H1 (cell line): ENCODE measurements at regions not wholly inside any gene's neighbourhood (a gene's known extent, or its start where the extent isn't known, plus 50 kb on each side); places are given as distances from the start of the nearest gene placed in this dataset.

ENCODE experiments used
- CTCF ChIA-PET: fragments of 300-600 bp; sonication (Branson Sonifier 250); formaldehyde crosslinking; loops from one replicate; lab custom pipeline; 2021; ENCODE audit not compliant: partially characterized antibody; lab: Charles Lee
- POLR2A ChIA-PET: fragments of 300-600 bp; sonication (Branson Sonifier 250); formaldehyde crosslinking; loops from one replicate; lab custom pipeline; 2021; ENCODE audit warnings: inconsistent platforms; ENCODE audit not compliant: partially characterized antibody; lab: Charles Lee
- DNase-seq, 2 experiments: peaks; one replicate each; pipeline versions ENCODE4 v3.0.0 to v3.0.0-alpha.2; 2010 to 2022; ENCODE audit warnings: low spot score in 2 of 2, low read depth in 1 of 2, mixed read lengths in 1 of 2
- FAIRE-seq: peaks from 2 replicates; lab custom pipeline; 2011; peaks lifted over from hg19 to GRCh38; lab: Jason Lieb, UNC
- H2AFZ ChIP-seq: 2 replicates; pipeline ENCODE4 v1.8.1; 2012; ENCODE audit warnings: low read length, inconsistent platforms
- H2AK5ac ChIP-seq: 2 replicates; pipeline ENCODE4 v1.6.1; 2013; ENCODE audit warnings: low read depth, low read length
- H2BK120ac ChIP-seq: replicated peaks from 2 replicates; pipeline ENCODE3; 2013; ENCODE audit warnings: low read depth, low read length, inconsistent platforms
- H2BK12ac ChIP-seq: 2 replicates; pipeline ENCODE4 v1.6.1; 2013; ENCODE audit warnings: low read depth, low read length
- H2BK15ac ChIP-seq: 2 replicates; pipeline ENCODE4 v1.6.1; 2013; ENCODE audit warnings: low read length
- H2BK20ac ChIP-seq: 2 replicates; pipeline ENCODE4 v1.6.1; 2013; ENCODE audit warnings: low read length
- H2BK5ac ChIP-seq: 2 replicates; pipeline ENCODE4 v1.6.1; 2013; ENCODE audit warnings: low read depth, low read length
- H3K14ac ChIP-seq: 2 replicates; pipeline ENCODE4 v1.6.1; 2013; ENCODE audit warnings: inconsistent platforms; ENCODE audit not compliant: insufficient read length
- H3K18ac ChIP-seq: 2 replicates; pipeline ENCODE4 v1.6.1; 2013; ENCODE audit warnings: low read length; ENCODE audit errors: extremely low read depth
- H3K23ac ChIP-seq: 2 replicates; pipeline ENCODE4 v1.6.1; 2013; ENCODE audit warnings: inconsistent platforms; ENCODE audit not compliant: insufficient read length
- H3K23me2 ChIP-seq: 2 replicates; pipeline ENCODE4 v1.6.1; 2013; ENCODE audit warnings: low read depth, low read length
- H3K27ac ChIP-seq: 2 replicates; pipeline ENCODE4 v1.6.1; 2011; ENCODE audit warnings: low read depth, low read length, inconsistent platforms
- H3K27me3 ChIP-seq, 4 experiments: replicated peaks in 1 of 4; 1 replicate in 1 of 4; 2 replicates in 3 of 4; pipeline versions ENCODE4 v1.6.1 to v1.8.1; 2011 to 2013; ENCODE audit warnings: low read length in 3 of 4, mild to moderate bottlenecking in 3 of 4, inconsistent platforms in 2 of 4, mixed read lengths in 2 of 4, moderate library complexity in 1 of 4; ENCODE audit not compliant: control insufficient read depth in 3 of 4, insufficient read depth in 3 of 4; ENCODE audit errors: extremely low read depth in 1 of 4
- H3K36me3 ChIP-seq, 4 experiments: 2 replicates each; pipeline versions ENCODE4 v1.6.1 to v1.8.1; 2011 to 2013; ENCODE audit warnings: mild to moderate bottlenecking in 4 of 4, low read length in 3 of 4, moderate library complexity in 2 of 4, control low read depth in 1 of 4, inconsistent platforms in 1 of 4; ENCODE audit not compliant: insufficient read depth in 4 of 4, control insufficient read depth in 2 of 4
- H3K4ac ChIP-seq: replicated peaks from 2 replicates; pipeline ENCODE3; 2013; ENCODE audit warnings: low read length, low read depth, mixed read lengths, inconsistent platforms; ENCODE audit not compliant: insufficient read length
- H3K4me1 ChIP-seq, 4 experiments: replicated peaks in 1 of 4; 1 replicate in 1 of 4; 2 replicates in 3 of 4; pipeline versions ENCODE4 v1.6.1 to v1.8.1; 2011 to 2013; ENCODE audit warnings: low read length in 3 of 4, inconsistent platforms in 2 of 4, mixed read lengths in 1 of 4; ENCODE audit not compliant: insufficient read depth in 4 of 4, control insufficient read depth in 3 of 4
- H3K4me2 ChIP-seq, 2 experiments: 2 replicates each; pipeline versions ENCODE4 v1.6.1 to v1.8.1; 2011 to 2013; ENCODE audit warnings: low read depth in 2 of 2, low read length in 2 of 2, control low read depth in 1 of 2, inconsistent platforms in 1 of 2, mild to moderate bottlenecking in 1 of 2; ENCODE audit not compliant: insufficient read depth in 1 of 2
- H3K4me3 ChIP-seq, 4 experiments: fragments of 200-600, 300-600 bp in 1 of 4; sonication (generic), shearing (Covaris generic), sonication (Bioruptor Twin) in 1 of 4; 2 replicates each; pipeline versions ENCODE4 v1.5.1 to v1.8.1; 2011 to 2016; ENCODE audit warnings: low read length in 4 of 4, low read depth in 3 of 4, control low read depth in 2 of 4, inconsistent platforms in 2 of 4, mild to moderate bottlenecking in 2 of 4, mixed read lengths in 1 of 4, moderate library complexity in 1 of 4; ENCODE audit not compliant: insufficient read depth in 2 of 4; ENCODE audit errors: extremely low read depth in 1 of 4
- H3K56ac ChIP-seq: replicated peaks from 2 replicates; pipeline ENCODE3; 2013; ENCODE audit warnings: low read depth, mild to moderate bottlenecking, mixed read lengths, low read length, inconsistent platforms; ENCODE audit not compliant: insufficient read length
- H3K79me1 ChIP-seq: 2 replicates; pipeline ENCODE4 v1.6.1; 2013; ENCODE audit warnings: low read depth, low read length, control low read depth
- H3K79me2 ChIP-seq, 2 experiments: 2 replicates each; pipeline versions ENCODE4 v1.6.1 to v1.8.1; 2012 to 2013; ENCODE audit warnings: low read length in 2 of 2, mild to moderate bottlenecking in 2 of 2, inconsistent platforms in 1 of 2; ENCODE audit not compliant: insufficient read depth in 2 of 2, control insufficient read depth in 1 of 2
- H3K9ac ChIP-seq, 4 experiments: replicated peaks in 1 of 4; 1 replicate in 1 of 4; 2 replicates in 3 of 4; pipeline versions ENCODE4 v1.6.1 to v1.8.1; 2011 to 2013; ENCODE audit warnings: low read depth in 3 of 4, low read length in 3 of 4, control low read depth in 2 of 4, mild to moderate bottlenecking in 2 of 4, moderate library complexity in 2 of 4, inconsistent platforms in 1 of 4; ENCODE audit errors: extremely low read depth in 1 of 4
- H3K9me3 ChIP-seq, 2 experiments: 2 replicates each; pipeline versions ENCODE4 v1.6.1 to v1.8.1; 2012 to 2013; ENCODE audit warnings: mild to moderate bottlenecking in 2 of 2, moderate library complexity in 2 of 2, control low read depth in 1 of 2, inconsistent platforms in 1 of 2, low read depth in 1 of 2, low read length in 1 of 2, mixed read lengths in 1 of 2; ENCODE audit not compliant: insufficient read depth in 2 of 2
- H4K20me1 ChIP-seq, 2 experiments: replicated peaks in 1 of 2; 2 replicates each; pipeline versions ENCODE3 to v1.8.1; 2011 to 2013; ENCODE audit warnings: inconsistent platforms in 2 of 2, low read length in 2 of 2, mild to moderate bottlenecking in 1 of 2; ENCODE audit not compliant: insufficient read depth in 2 of 2, control insufficient read depth in 1 of 2
- H4K5ac ChIP-seq: 2 replicates; pipeline ENCODE4 v1.6.1; 2013; ENCODE audit warnings: low read length, low read depth, mixed read lengths, inconsistent platforms; ENCODE audit not compliant: insufficient read length
- H4K8ac ChIP-seq: 2 replicates; pipeline ENCODE4 v1.8.0; 2013; ENCODE audit warnings: mild to moderate bottlenecking, moderate library complexity, low read length, inconsistent platforms; ENCODE audit not compliant: insufficient read depth; ENCODE audit errors: extremely low read depth
- H4K91ac ChIP-seq: replicated peaks from 2 replicates; pipeline ENCODE3; 2013; ENCODE audit warnings: low read length, mixed read lengths, inconsistent platforms; ENCODE audit not compliant: insufficient read length
- BACH1 ChIP-seq: IDR thresholded peaks from 2 replicates; pipeline ENCODE4 v1.6.1; 2012; ENCODE audit warnings: low read length, improper control_type of control experiment
- BRCA1 ChIP-seq: IDR thresholded peaks from 2 replicates; pipeline ENCODE4 v1.6.1; 2012; ENCODE audit warnings: low read depth, low read length, improper control_type of control experiment
- EGR1 ChIP-seq: IDR thresholded peaks from 2 replicates; pipeline ENCODE4 v1.6.1; 2011; ENCODE audit warnings: low read depth, low read length, borderline replicate concordance
- EZH2 ChIP-seq: fragments of 200-600 bp; sonication (generic); IDR thresholded peaks from 2 replicates; pipeline ENCODE4 v1.7.1; 2012; ENCODE audit warnings: low read depth, mild to moderate bottlenecking, moderate library complexity, low read length, inconsistent platforms; ENCODE audit not compliant: severe bottlenecking
- HDAC2 ChIP-seq, 2 experiments: fragments of 300-600 bp in 1 of 2; sonication (generic) in 1 of 2; IDR thresholded peaks; 2 replicates each; pipeline ENCODE4 v1.6.1; 2011 to 2012; ENCODE audit warnings: low read depth in 2 of 2, low read length in 2 of 2, mild to moderate bottlenecking in 2 of 2, moderate library complexity in 2 of 2, borderline replicate concordance in 1 of 2, inconsistent platforms in 1 of 2
- HDAC6 ChIP-seq: IDR thresholded peaks from one replicate; pipeline ENCODE4 v1.7.1; 2012; ENCODE audit warnings: low read depth, mild to moderate bottlenecking, inconsistent platforms, low read length, moderate library complexity
- JUN ChIP-seq: IDR thresholded peaks from 2 replicates; pipeline ENCODE4 v1.6.1; 2011; ENCODE audit warnings: low read depth, mild to moderate bottlenecking, improper control_type of control experiment, low read length
- KDM1A ChIP-seq: fragments of 200-600, 300-600 bp; sonication (generic); IDR thresholded peaks from 2 replicates; pipeline ENCODE4 v1.7.1; 2016; ENCODE audit warnings: mild to moderate bottlenecking, low read length, borderline replicate concordance
- NANOG ChIP-seq: IDR thresholded peaks from 2 replicates; pipeline ENCODE4 v1.6.1; 2011; ENCODE audit warnings: low read length, low read depth, mild to moderate bottlenecking, inconsistent platforms; ENCODE audit not compliant: insufficient read depth, poor library complexity, severe bottlenecking
- SUZ12 ChIP-seq: fragments of 200-600 bp; sonication (generic); IDR thresholded peaks from 2 replicates; pipeline ENCODE4 v1.6.1; 2012; ENCODE audit warnings: mild to moderate bottlenecking, inconsistent platforms, low read length, moderate library complexity, mixed read lengths
- TCF12 ChIP-seq: IDR thresholded peaks from 2 replicates; pipeline ENCODE4 v1.6.1; 2011; ENCODE audit warnings: low read depth, mild to moderate bottlenecking, low read length
- ZNF274 ChIP-seq: IDR thresholded peaks from 2 replicates; pipeline ENCODE4 v1.7.0; 2012; ENCODE audit warnings: low read length, borderline replicate concordance; ENCODE audit errors: extremely low read depth
- WGBS, 2 experiments: shearing (Covaris generic) in 1 of 2; methylation state at CpG; one replicate each; pipeline versions ENCODE4 v1.1.6 to v1.1.7; 2013 to 2015; ENCODE audit warnings: low lambda C conversion rate in 2 of 2, mixed read lengths in 2 of 2, inconsistent platforms in 1 of 2, low coverage in 1 of 2, missing lambda C conversion rate in 1 of 2; ENCODE audit not compliant: insufficient replicate concordance in 2 of 2, insufficient coverage in 1 of 2, insufficient read length in 1 of 2; ENCODE audit errors: extremely low coverage in 1 of 2, missing lambda C conversion rate in 1 of 2; 5-methylcytosine and 5-hydroxymethylcytosine counted together

DNA sequence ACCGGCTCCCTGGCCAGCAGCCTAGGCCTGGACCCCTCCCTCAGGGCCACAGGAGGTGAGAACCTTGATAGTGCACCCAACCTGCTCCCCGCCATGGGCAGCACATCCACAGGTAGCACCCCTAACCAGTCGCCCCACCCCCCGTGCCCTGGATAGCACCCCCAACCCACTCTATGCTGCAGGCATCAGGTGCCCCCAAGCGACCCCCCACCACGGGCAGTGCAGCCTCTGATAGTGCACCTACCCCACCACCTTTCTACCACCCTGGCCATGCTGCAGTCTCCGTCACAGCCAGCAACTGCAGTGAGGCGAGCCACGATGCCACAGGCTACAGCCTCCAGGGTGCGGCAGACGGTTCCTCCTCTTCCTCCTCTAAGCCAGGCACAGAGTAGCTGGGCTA lies 55.6 kb downstream of the SOWAHC start:
- Histone ChIP-seq H3K56ac (no peak overlapping the region), H3K23ac (no peak overlapping the region), H3K79me1 (no peaks in the 10 kb centered on the region), H2BK5ac (no peak overlapping the region), H4K91ac (no peak overlapping the region), H3K27me3 (no peaks in the 10 kb centered on the region), H4K8ac (no peak overlapping the region), H4K20me1 (no peaks in the 10 kb centered on the region), H3K4me3 (no peak overlapping the region), H2BK20ac (no peak overlapping the region), H3K4me1 (no peaks in the 10 kb centered on the region; a peak in 1 of 7 replicates), H3K9me3 (0 out of 4 replicates have a peak, but pooled peaks cover 0 to 4% of the 10 kb centered on the region in 2 experiments), H3K4me2 (no peak overlapping the region), H4K5ac (no peak overlapping the region), H3K14ac (no peak overlapping the region), H2BK120ac (no peak overlapping the region), H2BK15ac (no peak overlapping the region), H3K9ac (no peak overlapping the region), H3K18ac (no peak overlapping the region), H2AK5ac (no peak overlapping the region), H3K79me2 (no peaks in the 10 kb centered on the region), H3K23me2 (no peaks in the 10 kb centered on the region), H3K36me3 (no peaks in the 10 kb centered on the region), H3K4ac (no peak overlapping the region), H3K27ac (no peak overlapping the region), H2BK12ac (no peak overlapping the region), H2AFZ (no peak overlapping the region)
- DNase-seq (no peak), FAIRE-seq (no peak)
- ChIA-PET POLR2A (no interaction called here), CTCF (no interaction called here)
- TF ChIP-seq HDAC2 (IDR thresholded peaks at IDR 0.05; ENCODE audit: borderline replicate concordance in 1 of 2, low read depth in 2 of 2, low read length in 2 of 2) (no peak), BACH1 (no peak), EGR1 (no peak), EZH2 (no peak), TCF12 (no peak), HDAC6 (no peak), NANOG (no peak), KDM1A (no peak), SUZ12 (no peak), ZNF274 (no peak), JUN (no peak), BRCA1 (no peak)
- WGBS, 2 experiments = 84% methylated on average over 9 of the region's 11 CpGs; no CpG with 5 or more reads in 1 of the 2 experiments
